ENCODE measurements at regions not wholly inside any gene's neighbourhood (a gene's known extent, or its start where the extent isn't known, plus 50 kb on each side); places are given as distances from the start of the nearest gene placed in this dataset.
"Not testable (repeated sequence)": the region's sequence is repeated elsewhere in the genome, so short reads cannot be mapped to it uniquely, and the experiment has no call there.

- TF ChIP-seq CTCF (IDR thresholded peaks at IDR 0.05) = no peak
- Histone ChIP-seq H3K27me3 (no peaks in the 10 kb centered on the region), H3K36me3 (no peaks in the 10 kb centered on the region), H3K9me3 (no peaks in the 10 kb centered on the region), H3K4me3 (no peak overlapping the region), H3K27ac (no peak overlapping the region), H3K4me1 (no peaks in the 10 kb centered on the region)
- no peak for DNase-seq
- intact Hi-C loops (cut with DNase I; ENCODE audit: low total_unique reads) = no loop called here
These were observed 457.9 kb upstream of the ADAMTS9 start for GRCh38 chr3:65145680-65146079.

DNA sequence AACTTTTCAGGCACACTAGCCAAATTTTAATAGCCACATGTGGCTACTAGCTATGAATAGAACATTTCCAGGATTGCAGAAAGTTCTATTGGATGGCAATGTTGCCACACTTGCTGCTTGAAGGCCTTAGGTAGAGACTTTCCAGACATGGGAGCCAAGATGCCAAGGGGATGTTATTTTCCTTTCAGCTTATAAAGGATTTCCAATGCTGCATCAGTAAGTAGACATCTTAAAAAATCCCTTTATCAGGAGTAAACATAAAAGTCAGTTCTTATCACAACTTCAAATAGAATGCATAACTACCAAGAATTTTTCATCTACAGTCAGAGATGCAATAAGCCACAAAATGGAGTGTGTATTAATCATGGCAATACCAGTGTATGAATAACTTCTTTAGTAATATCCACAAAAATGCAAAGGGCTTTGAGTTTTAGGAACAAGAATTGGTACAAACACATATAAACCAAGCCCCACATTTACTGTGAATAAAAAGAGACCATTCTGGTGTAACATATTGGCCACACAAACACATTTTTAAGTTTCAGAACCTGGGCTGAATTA is 457.1 kb upstream of the ADAMTS9 start:
- Histone ChIP-seq H3K27ac (no peak overlapping the region), H3K36me3 (no peaks in the 10 kb centered on the region), H3K27me3 (no peaks in the 10 kb centered on the region), H3K9me3 (no peaks in the 10 kb centered on the region), H3K4me3 (no peak overlapping the region), H3K4me1 (no peaks in the 10 kb centered on the region)
- intact Hi-C loops (cut with DNase I; ENCODE audit: low total_unique reads) = no loop called here
- no peak for DNase-seq
- TF ChIP-seq CTCF (IDR thresholded peaks at IDR 0.05) = no peak

DNA sequence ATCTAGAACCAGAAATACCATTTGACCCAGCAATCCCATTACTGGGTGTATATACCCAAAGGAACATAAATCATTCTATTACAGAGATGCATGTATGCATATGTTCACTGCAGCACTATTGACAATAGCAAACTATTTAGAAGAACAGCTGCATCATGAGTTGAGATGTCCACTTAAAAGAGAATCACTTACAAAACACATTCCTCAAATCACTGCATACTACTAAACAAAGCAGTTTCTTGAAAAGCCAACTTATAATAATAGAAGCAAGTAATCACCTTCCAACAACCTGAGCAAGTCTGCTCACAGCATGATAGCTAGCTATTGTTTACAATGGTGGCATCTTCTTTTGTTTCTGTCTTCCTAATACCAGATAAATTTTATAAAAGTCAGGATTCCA is 454.7 kb upstream of the ADAMTS9 start:
- Histone ChIP-seq H3K27me3 (no peaks in the 10 kb centered on the region), H3K4me3 (no peak overlapping the region), H3K27ac (no peak overlapping the region), H3K9me3 (no peaks in the 10 kb centered on the region), H3K4me1 (no peaks in the 10 kb centered on the region), H3K36me3 (no peaks in the 10 kb centered on the region)
- TF ChIP-seq CTCF (IDR thresholded peaks at IDR 0.05) = no peak
- DNase-seq = no peak
- intact Hi-C loops (cut with DNase I; ENCODE audit: low total_unique reads) = no loop called here

- TF ChIP-seq CTCF (IDR thresholded peaks at IDR 0.05) = no peak
- DNase-seq = no peak
- intact Hi-C loops (cut with DNase I; ENCODE audit: low total_unique reads) = no loop called here
- no peak overlapping the region for H3K4me3 ChIP-seq
- H3K27ac ChIP-seq = no peak overlapping the region
- peaks cover 0 to 13% (median 3%) of the 10 kb centered on the region in 4 donors for H3K4me1 ChIP-seq
- no peaks in the 10 kb centered on the region for H3K27me3 ChIP-seq
- H3K36me3 ChIP-seq = no peaks in the 10 kb centered on the region
- no peaks in the 10 kb centered on the region for H3K9me3 ChIP-seq
These were observed 450.8 kb upstream of the ADAMTS9 start for GRCh38 chr3:65138556-65138955.

- H3K9me3 ChIP-seq; intact Hi-C loops (cut with DNase I; ENCODE audit: low total_unique reads): not testable (repeated sequence)
These were observed 446.0 kb upstream of the ADAMTS9 start for GRCh38 chr3:65133752-65134151.

GRCh38 chr3:65130782-65131181 is 443.0 kb upstream of the ADAMTS9 start:
- no peak for DNase-seq
- peaks cover 0 to 50% (median 10%) of the 10 kb centered on the region in 4 donors for H3K4me1 ChIP-seq
- no peaks in the 10 kb centered on the region for H3K27me3 ChIP-seq
- H3K27ac ChIP-seq = no peak overlapping the region
- no peak overlapping the region for H3K4me3 ChIP-seq
- H3K9me3 ChIP-seq = no peaks in the 10 kb centered on the region
- intact Hi-C loops (cut with DNase I; ENCODE audit: low total_unique reads) = no loop called here
- no peak for TF ChIP-seq CTCF (IDR thresholded peaks at IDR 0.05)
- H3K36me3 ChIP-seq = no peaks in the 10 kb centered on the region

More at GRCh38 chr3:65133752-65134151, 446.0 kb upstream of the ADAMTS9 start:
- not testable (repeated sequence) for H3K36me3 ChIP-seq, H3K27me3 ChIP-seq, H3K4me3 ChIP-seq, DNase-seq, H3K27ac ChIP-seq
- H3K4me1 ChIP-seq = peaks cover 0 to 34% (median 6%) of the 10 kb centered on the region in 4 donors

Data from tibial artery (tissue), 4 donors.